SK-N-SH treated with all-trans-retinoic acid at 6 μM for 48 hours (cell line): ENCODE measurements at regions not wholly inside any gene's neighbourhood (a gene's known extent, or its start where the extent isn't known, plus 50 kb on each side); places are given as distances from the start of the nearest gene placed in this dataset.

Source experiments
- ATAC-seq: fragments of 200-7000 bp; cut with Tn5 transposase; 3 replicates; pipeline ENCODE4 v1.9.1; 2020; ENCODE audit warnings: mild to moderate bottlenecking, moderate library complexity
- ARNTL ChIP-seq: fragments of 450-650 bp; formaldehyde crosslinking; IDR thresholded peaks from 2 replicates; pipeline ENCODE4 v1.5.0; 2020; ENCODE audit warnings: low read depth, mild to moderate bottlenecking, moderate library complexity, borderline replicate concordance
- BACH2 ChIP-seq: fragments of 250-450 bp; sonication (Bioruptor Pico); IDR thresholded peaks from 2 replicates; pipeline ENCODE4 v1.9.0; 2021; ENCODE audit warnings: mild to moderate bottlenecking, borderline replicate concordance
- CSRNP3 ChIP-seq: fragments of 250-450 bp; sonication (Bioruptor Pico); IDR thresholded peaks from 2 replicates; pipeline ENCODE4 v1.5.1; 2021; ENCODE audit warnings: mild to moderate bottlenecking, moderate library complexity
- GLIS3 ChIP-seq: fragments of 250-450 bp; sonication (Bioruptor Pico); IDR thresholded peaks from 2 replicates; pipeline ENCODE4 v1.5.0; 2020; ENCODE audit warnings: mild to moderate bottlenecking, moderate library complexity
- ISL1 ChIP-seq: fragments of 250-450 bp; sonication (Bioruptor Pico); IDR thresholded peaks from 2 replicates; pipeline ENCODE4 v2.1.2; 2022; ENCODE audit warnings: mild to moderate bottlenecking, moderate library complexity
- OSR1 ChIP-seq: fragments of 250-450 bp; sonication (Bioruptor Pico); IDR thresholded peaks from 2 replicates; pipeline ENCODE4 v1.8.0; 2022; ENCODE audit warnings: moderate library complexity, mild to moderate bottlenecking, inconsistent platforms
- PATZ1 ChIP-seq: fragments of 250-450 bp; sonication (Bioruptor Pico); IDR thresholded peaks from 2 replicates; pipeline ENCODE4 v1.8.0; 2020; ENCODE audit warnings: mild to moderate bottlenecking, moderate library complexity, borderline replicate concordance
- POU6F1 ChIP-seq: fragments of 250-450 bp; sonication (Bioruptor Pico); IDR thresholded peaks from 2 replicates; pipeline ENCODE4 v1.8.0; 2021; ENCODE audit warnings: low read depth, mild to moderate bottlenecking, moderate library complexity, borderline replicate concordance
- PPARA ChIP-seq: fragments of 250-450 bp; sonication (Bioruptor Pico); IDR thresholded peaks from 2 replicates; pipeline ENCODE4 v1.5.0; 2020; ENCODE audit warnings: mild to moderate bottlenecking, borderline replicate concordance
- RARB ChIP-seq: fragments of 250-450 bp; sonication (Bioruptor Pico); IDR thresholded peaks from 2 replicates; pipeline ENCODE4 v1.8.0; 2021; ENCODE audit warnings: mild to moderate bottlenecking, moderate library complexity
- SNAI2 ChIP-seq: fragments of 250-450 bp; sonication (Bioruptor Pico); IDR thresholded peaks from 2 replicates; pipeline ENCODE4 v1.5.0; 2020; ENCODE audit warnings: mild to moderate bottlenecking, moderate library complexity
- TCF4 ChIP-seq: fragments of 250-450 bp; sonication (Bioruptor Pico); IDR thresholded peaks from 2 replicates; pipeline ENCODE4 v1.8.0; 2021; ENCODE audit warnings: mild to moderate bottlenecking, moderate library complexity, borderline replicate concordance
- TOX ChIP-seq: fragments of 250-450 bp; sonication (Bioruptor Pico); IDR thresholded peaks from 2 replicates; pipeline ENCODE4 v1.8.0; 2021; ENCODE audit warnings: mild to moderate bottlenecking, moderate library complexity, borderline replicate concordance
- ZC3H10 ChIP-seq: fragments of 250-450 bp; sonication (Bioruptor Pico); IDR thresholded peaks from 2 replicates; pipeline ENCODE4 v1.5.1; 2021; ENCODE audit warnings: mild to moderate bottlenecking, moderate library complexity
- ZFP30 ChIP-seq: fragments of 450-650 bp; formaldehyde crosslinking; IDR thresholded peaks from 2 replicates; pipeline ENCODE4 v1.5.0; 2022; ENCODE audit warnings: mild to moderate bottlenecking, moderate library complexity
- ZNF70 ChIP-seq: fragments of 450-650 bp; formaldehyde crosslinking; IDR thresholded peaks from 2 replicates; pipeline ENCODE4 v1.5.0; 2020; ENCODE audit warnings: mild to moderate bottlenecking, moderate library complexity
- ZNF8 ChIP-seq: fragments of 450-650 bp; formaldehyde crosslinking; IDR thresholded peaks from 2 replicates; pipeline ENCODE4 v1.5.0; 2020; ENCODE audit warnings: mild to moderate bottlenecking, moderate library complexity
- TF ChIP-seq, protein P1 (sequence below): fragments of 250-450 bp; sonication (Bioruptor Pico); IDR thresholded peaks from 2 replicates; pipeline ENCODE4 v1.5.1; 2020; ENCODE audit warnings: low read depth, mild to moderate bottlenecking, moderate library complexity

GRCh38 chr20:24389686-24390085, 79.7 kb upstream of the SYNDIG1 start:
- ATAC-seq = no peak
- TF ChIP-seq PATZ1 (CRISPR knock-in tag) (no peak), ISL1 (CRISPR knock-in tag) (no peak), ZNF8 (no peak), GLIS3 (CRISPR knock-in tag) (no peak), SNAI2 (CRISPR knock-in tag) (no peak), CSRNP3 (CRISPR knock-in tag) (no peak), TOX (CRISPR knock-in tag) (no peak), ZNF70 (CRISPR knock-in tag) (no peak), POU6F1 (CRISPR knock-in tag) (no peak), OSR1 (no peak)
- TF ChIP-seq, protein P1, sequence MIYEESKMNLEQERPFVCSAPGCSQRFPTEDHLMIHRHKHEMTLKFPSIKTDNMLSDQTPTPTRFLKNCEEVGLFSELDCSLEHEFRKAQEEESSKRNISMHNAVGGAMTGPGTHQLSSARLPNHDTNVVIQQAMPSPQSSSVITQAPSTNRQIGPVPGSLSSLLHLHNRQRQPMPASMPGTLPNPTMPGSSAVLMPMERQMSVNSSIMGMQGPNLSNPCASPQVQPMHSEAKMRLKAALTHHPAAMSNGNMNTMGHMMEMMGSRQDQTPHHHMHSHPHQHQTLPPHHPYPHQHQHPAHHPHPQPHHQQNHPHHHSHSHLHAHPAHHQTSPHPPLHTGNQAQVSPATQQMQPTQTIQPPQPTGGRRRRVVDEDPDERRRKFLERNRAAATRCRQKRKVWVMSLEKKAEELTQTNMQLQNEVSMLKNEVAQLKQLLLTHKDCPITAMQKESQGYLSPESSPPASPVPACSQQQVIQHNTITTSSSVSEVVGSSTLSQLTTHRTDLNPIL = no peak

DNA sequence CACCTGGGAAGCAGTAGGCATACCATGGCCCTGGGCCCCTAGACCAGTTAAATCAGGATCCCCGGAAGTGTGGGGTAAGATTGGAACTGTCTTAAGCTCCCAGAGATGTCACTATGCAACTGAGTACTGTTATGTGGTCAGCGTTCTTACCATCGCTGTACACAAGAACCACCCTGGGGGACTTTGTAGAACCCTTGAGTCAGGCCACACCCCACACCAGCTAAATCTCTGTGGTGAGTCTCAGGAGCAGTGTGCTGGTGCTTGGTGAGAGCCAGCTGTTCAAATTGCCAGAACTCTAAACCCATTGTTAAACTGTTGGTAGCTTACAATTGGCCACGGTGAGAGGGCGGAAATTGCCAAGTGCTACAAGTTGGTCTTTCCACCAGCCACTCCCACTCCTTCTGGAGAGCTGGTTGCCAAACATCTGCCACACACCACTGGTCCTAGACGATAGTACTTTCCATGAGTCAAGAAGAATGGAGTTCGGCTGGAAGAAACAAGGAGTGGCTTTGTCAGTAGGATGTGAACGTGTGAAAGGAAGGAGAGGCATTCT, 80.5 kb upstream of the SYNDIG1 start:
- no peak for ATAC-seq

GRCh38 chr20:24385547-24385946, 83.9 kb upstream of the SYNDIG1 start:
- TF ChIP-seq CSRNP3 (CRISPR knock-in tag) = no peak
- no peak for TF ChIP-seq RARB (CRISPR knock-in tag)
- TF ChIP-seq PPARA (CRISPR knock-in tag) = no peak
- TF ChIP-seq ZNF8 = no peak
- no peak for TF ChIP-seq ZC3H10
- TF ChIP-seq OSR1 = no peak
- TF ChIP-seq BACH2 (CRISPR knock-in tag) = no peak
- no peak for TF ChIP-seq TCF4 (CRISPR knock-in tag)
- no peak for ATAC-seq

More for the DNA sequence above, 80.5 kb upstream of the SYNDIG1 start:
- no peak for TF ChIP-seq OSR1
- TF ChIP-seq, protein P1 = no peak

GRCh38 chr20:24384865-24385264, 84.6 kb upstream of the SYNDIG1 start:
- TF ChIP-seq BACH2 (CRISPR knock-in tag) (no peak), ISL1 (CRISPR knock-in tag) (no peak), SNAI2 (CRISPR knock-in tag) (no peak), ARNTL (CRISPR knock-in tag) (no peak), TCF4 (CRISPR knock-in tag) (no peak), ZNF70 (CRISPR knock-in tag) (no peak), OSR1 (no peak), TOX (CRISPR knock-in tag) (no peak), RARB (CRISPR knock-in tag) (no peak), ZFP30 (CRISPR knock-in tag) (no peak)

More at GRCh38 chr20:24384865-24385264, 84.6 kb upstream of the SYNDIG1 start:
- no peak for ATAC-seq
